Mesodermal cell (in vitro differentiated cells): ENCODE measurements at regions not wholly inside any gene's neighbourhood (a gene's known extent, or its start where the extent isn't known, plus 50 kb on each side); places are given as distances from the start of the nearest gene placed in this dataset.
A peak's percentile ranks its signal among the peaks of the same experiment; 100 is the strongest.
"Not testable (repeated sequence)": the region's sequence is repeated elsewhere in the genome, so short reads cannot be mapped to it uniquely, and the experiment has no call there.

Experiments used
- H3K27ac ChIP-seq: 2 replicates; pipeline ENCODE4 v1.7.0; 2013; ENCODE audit warnings: mild to moderate bottlenecking, low read depth, low read length, moderate library complexity; ENCODE audit not compliant: severe bottlenecking
- H3K36me3 ChIP-seq: 2 replicates; pipeline ENCODE4 v1.7.1; 2013; ENCODE audit warnings: mild to moderate bottlenecking, low read length, moderate library complexity; ENCODE audit not compliant: control insufficient read depth, insufficient read depth
- H3K4me1 ChIP-seq: one replicate; pipeline ENCODE4 v1.7.1; 2013; ENCODE audit warnings: mild to moderate bottlenecking, low read length; ENCODE audit not compliant: insufficient read depth, control insufficient read depth, poor library complexity, severe bottlenecking
- H3K4me3 ChIP-seq: 2 replicates; pipeline ENCODE4 v1.7.0; 2013; ENCODE audit warnings: low read length, control low read depth, mild to moderate bottlenecking; ENCODE audit not compliant: insufficient read depth, poor library complexity, severe bottlenecking; ENCODE audit errors: extremely low read depth
- H3K9me3 ChIP-seq: 2 replicates; pipeline ENCODE4 v1.7.1; 2013; ENCODE audit warnings: mild to moderate bottlenecking, low read length, moderate library complexity; ENCODE audit not compliant: control insufficient read depth
- WGBS, 2 experiments: methylation state at CpG; one replicate each; pipeline ENCODE4 v1.1.5; 2013; ENCODE audit warnings: missing lambda C conversion rate in 2 of 2; ENCODE audit not compliant: insufficient coverage in 2 of 2; 5-methylcytosine and 5-hydroxymethylcytosine counted together

DNA sequence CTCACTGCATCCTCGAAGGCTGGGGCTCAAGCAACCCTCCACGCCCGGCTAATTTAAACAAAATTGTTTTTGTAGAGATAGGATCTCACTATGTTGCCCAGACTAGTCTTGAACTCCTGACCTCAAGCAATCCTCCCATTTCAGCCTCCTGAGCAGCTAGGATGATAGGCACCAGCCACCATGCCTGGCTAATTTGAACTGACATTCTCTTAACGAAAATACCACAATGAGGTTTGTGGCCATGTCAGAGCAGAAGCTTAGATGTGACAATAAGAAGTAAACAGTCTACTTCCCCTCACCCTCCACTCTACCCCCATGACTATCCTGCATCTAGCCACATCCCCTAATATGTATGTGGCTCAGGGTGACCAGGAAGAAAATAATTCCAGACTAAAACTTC is 74.8 kb upstream of the PLCB4 start:
- Histone ChIP-seq H3K27ac (no peak overlapping the region), H3K4me3 (no peak overlapping the region), H3K9me3 (no peaks in the 10 kb centered on the region), H3K4me1 (no peaks in the 10 kb centered on the region), H3K36me3 (no peaks in the 10 kb centered on the region)
- WGBS, 2 experiments = no CpG with 5 or more reads among the region's 4 CpGs

DNA sequence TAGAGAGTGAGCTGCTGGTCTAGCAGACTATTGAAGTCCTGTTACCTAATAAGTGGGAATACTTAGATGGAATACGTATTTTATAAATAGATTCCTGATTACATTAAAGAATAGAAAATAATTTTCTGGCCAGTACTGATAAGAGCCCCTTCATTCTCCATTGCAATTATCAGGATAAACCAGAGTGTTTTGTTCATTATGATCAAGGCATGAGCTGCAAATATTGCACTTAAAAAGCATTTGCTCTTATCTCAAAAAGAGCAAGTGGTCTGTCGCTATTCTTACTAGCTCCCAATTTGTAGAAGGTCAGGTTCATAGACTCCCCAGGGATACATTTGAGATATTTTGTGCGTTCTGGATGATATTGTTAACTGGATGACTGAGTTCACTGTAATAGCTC is 73.1 kb upstream of the PLCB4 start:
- Histone ChIP-seq H3K36me3 (no peaks in the 10 kb centered on the region), H3K4me3 (no peak overlapping the region), H3K9me3 (no peaks in the 10 kb centered on the region), H3K4me1 (no peaks in the 10 kb centered on the region), H3K27ac (no peak overlapping the region)
- WGBS, 2 experiments = 93 to 100% methylated on average over 1 to 2 of the region's 3 CpGs

DNA sequence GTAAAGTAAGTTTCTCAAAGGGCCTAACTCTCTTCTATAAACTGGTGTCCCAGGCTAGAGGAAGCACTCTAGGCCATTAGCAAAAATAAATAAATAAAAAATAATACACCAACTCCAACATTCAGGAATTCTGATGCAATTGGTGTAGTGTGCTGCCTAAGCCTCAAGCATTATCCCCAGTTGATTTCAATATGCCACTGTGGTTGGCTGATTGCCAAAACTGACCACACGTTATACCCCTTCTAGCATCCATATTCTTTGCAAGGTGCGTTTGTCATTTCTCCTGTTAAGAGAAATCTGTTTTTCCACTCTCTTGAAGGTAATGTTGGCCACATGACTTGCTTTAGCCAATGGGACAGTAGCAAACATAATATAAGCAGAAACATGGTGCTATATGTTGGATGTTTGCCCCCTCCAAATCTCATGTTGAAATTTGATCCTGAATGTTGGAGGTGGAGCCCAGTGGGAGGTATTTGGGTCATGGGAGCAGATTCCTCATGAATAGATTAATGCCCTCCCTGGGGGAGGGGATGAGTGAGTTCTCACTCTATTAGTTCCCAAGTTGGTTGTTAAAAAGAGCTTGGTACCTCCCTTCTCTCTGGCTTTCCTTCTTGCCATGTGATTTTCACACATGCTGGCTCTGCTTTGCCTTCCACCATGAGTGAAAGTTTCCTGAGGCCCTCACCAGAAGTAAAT is 71.9 kb upstream of the PLCB4 start:
- no peak overlapping the region for H3K4me3 ChIP-seq
- no peaks in the 10 kb centered on the region for H3K4me1 ChIP-seq
- no peak overlapping the region for H3K27ac ChIP-seq
- 80 to 83% methylated on average over 1 of the region's 2 CpGs for WGBS, 2 experiments
- H3K36me3 ChIP-seq = no peaks in the 10 kb centered on the region
- H3K9me3 ChIP-seq = no peaks in the 10 kb centered on the region

DNA sequence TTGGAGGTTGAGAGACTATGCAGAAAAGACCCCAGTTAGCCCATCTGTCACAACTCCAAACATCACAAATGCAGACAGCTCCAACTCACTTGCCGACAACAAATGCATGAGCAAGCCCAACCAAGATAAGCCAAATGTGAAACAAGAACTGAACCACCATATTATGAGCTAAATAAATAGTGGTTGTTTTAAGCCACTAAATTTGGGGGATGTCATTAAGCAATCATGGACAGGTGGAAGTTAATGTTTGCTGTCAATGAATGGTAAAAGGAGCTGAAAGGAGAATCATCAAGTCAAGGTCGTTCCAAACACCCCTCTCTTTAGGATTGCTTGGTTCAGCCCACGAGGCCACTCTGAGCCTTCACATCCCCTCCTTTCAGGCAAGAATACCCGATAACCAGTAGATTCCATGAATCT is 71.2 kb upstream of the PLCB4 start:
- no peak overlapping the region for H3K27ac ChIP-seq
- no peaks in the 10 kb centered on the region for H3K4me1 ChIP-seq
- no peaks in the 10 kb centered on the region for H3K36me3 ChIP-seq
- no peak overlapping the region for H3K4me3 ChIP-seq
- WGBS, 2 experiments = 60 to 66% methylated on average over 1 to 2 of the region's 4 CpGs
- no peaks in the 10 kb centered on the region for H3K9me3 ChIP-seq

DNA sequence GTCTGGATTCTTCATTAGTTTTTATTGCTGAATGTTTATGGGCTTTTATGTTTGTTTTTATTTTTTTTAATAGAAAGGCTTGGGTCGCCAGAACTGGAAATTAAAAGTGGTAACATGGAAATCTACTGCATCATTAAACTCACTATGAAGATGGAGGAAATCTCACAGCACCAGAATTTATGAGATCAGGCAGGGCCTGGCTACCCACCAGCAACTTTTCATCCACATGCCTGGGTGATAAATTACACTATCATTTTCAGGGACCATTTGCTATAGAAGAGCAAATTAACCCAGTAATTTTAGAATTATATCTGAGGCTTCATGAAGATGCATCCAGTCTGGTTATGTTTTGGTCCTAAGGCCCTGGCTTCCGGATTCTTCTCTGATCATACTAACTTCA is 57.8 kb upstream of the PLCB4 start:
- Histone ChIP-seq H3K4me1 (no peaks in the 10 kb centered on the region), H3K9me3 (peaks cover 3% of the 10 kb centered on the region), H3K27ac (no peak overlapping the region), H3K36me3 (no peaks in the 10 kb centered on the region), H3K4me3 (no peak overlapping the region)
- WGBS, 2 experiments = no CpG with 5 or more reads among the region's 2 CpGs

DNA sequence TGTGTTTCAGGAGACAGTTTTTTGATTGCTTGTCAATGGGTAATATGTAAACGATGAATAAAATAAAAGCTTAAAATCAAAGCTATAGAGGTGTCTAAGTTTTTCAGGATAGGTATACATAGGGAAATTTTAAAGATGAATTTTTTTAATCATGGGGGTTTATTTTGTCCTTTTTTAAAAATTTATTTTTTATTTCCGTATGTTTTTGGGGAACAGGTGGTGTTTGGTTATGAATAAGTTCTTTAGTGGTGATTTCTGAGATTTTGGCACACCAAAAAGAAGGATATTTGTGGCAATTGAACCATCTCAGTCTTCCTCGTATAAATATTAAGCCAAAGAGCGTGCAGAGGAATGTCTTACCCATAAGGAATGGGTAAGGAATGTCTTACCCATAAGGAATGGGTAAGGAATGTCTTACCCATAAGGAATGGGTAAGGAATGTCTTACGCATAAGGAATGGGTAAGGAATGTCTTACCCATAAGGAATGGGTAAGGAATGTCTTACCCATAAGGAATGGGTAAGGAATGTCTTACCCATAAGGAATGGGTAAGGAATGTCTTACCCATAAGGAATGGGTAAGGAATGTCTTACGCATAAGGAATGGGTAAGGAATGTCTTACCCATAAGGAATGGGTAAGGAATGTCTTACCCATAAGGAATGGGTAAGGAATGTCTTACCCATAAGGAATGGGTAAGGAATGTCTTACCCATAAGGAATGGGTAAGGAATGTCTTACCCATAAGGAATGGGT is 53.5 kb upstream of the PLCB4 start:
- not testable (repeated sequence) for H3K36me3 ChIP-seq, H3K4me1 ChIP-seq, H3K9me3 ChIP-seq, H3K4me3 ChIP-seq
- H3K27ac ChIP-seq = peak overlapping the region; percentile 80
- WGBS, 2 experiments = 100% methylated on average over 1 to 2 of the region's 6 CpGs

DNA sequence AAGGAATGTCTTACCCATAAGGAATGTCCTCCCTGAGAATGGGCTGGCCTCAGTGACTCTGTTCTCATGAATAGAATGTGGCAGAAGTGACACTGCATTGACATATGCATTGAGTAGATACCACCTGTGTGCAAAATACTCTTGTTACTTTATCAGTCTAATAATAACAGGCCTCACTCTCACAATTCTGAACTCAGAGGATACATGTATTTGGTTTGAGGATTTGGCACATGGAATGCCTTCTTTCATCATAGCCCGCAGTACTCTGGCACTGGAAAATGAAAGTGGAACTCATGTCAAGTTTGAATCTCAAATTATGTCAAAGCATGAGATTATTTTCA is 52.9 kb upstream of the PLCB4 start:
- Histone ChIP-seq H3K27ac (peak overlapping the region; percentile 80), H3K36me3 (no peaks in the 10 kb centered on the region), H3K4me3 (no peak overlapping the region), H3K9me3 (peaks cover 4% of the 10 kb centered on the region), H3K4me1 (no peaks in the 10 kb centered on the region)
- 100% methylated on average over 1 of the region's 1 CpG; no CpG with 5 or more reads in 1 of the 2 experiments for WGBS, 2 experiments

DNA sequence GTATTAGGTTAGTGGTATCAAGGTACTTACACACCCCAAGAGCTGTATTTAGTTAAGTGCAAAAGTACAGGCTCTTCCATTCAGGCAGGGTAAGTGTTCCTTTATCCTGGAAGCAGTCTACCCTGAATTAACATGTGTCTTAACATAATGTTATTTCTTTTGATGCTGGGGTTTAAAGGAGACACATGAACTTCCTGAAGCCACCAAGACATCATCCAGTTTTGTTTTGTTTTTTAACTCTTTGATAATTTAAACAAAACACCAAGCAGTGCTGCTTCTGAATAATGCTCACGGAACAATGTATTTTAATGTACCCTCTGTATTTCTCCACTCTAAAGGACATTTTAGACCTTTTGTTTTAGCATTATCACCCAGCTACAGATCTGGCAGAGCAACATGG is 50.5 kb upstream of the PLCB4 start:
- H3K27ac ChIP-seq = no peak overlapping the region
- no peak overlapping the region for H3K4me3 ChIP-seq
- H3K4me1 ChIP-seq = no peaks in the 10 kb centered on the region
- no peaks in the 10 kb centered on the region for H3K36me3 ChIP-seq
- peaks cover 4% of the 10 kb centered on the region for H3K9me3 ChIP-seq
- 100% methylated on average over 1 of the region's 1 CpG; no CpG with 5 or more reads in 1 of the 2 experiments for WGBS, 2 experiments
